ENCODE measurements at regions not wholly inside any gene's neighbourhood (a gene's known extent, or its start where the extent isn't known, plus 50 kb on each side); places are given as distances from the start of the nearest gene placed in this dataset.
A peak's percentile ranks its signal among the peaks of the same experiment; 100 is the strongest.

GRCh38 chr20:39857835-39858234, 831.2 kb downstream of the MAFB start:
- no peaks in the 10 kb centered on the region for H3K79me2 ChIP-seq (ENCODE audit: insufficient read depth)
- peaks cover 5% of the 10 kb centered on the region; the same call in 1 of the 2 replicates for H3K9me2 ChIP-seq (ENCODE audit: insufficient read depth)
- H3K4me1 ChIP-seq (ENCODE audit: insufficient read depth), result peaks cover 44% of the 10 kb centered on the region
- H2AFZ ChIP-seq, result no peak overlapping the region
- no peaks in the 10 kb centered on the region for H3K27me3 ChIP-seq (replicated peaks; ENCODE audit: insufficient read depth)
- no peak overlapping the region for H3K9ac ChIP-seq
- TF ChIP-seq EZH2 (IDR thresholded peaks at IDR 0.05; ENCODE audit: insufficient read depth, poor library complexity, severe bottlenecking), result no peak
- no peak for TF ChIP-seq EZH2phosphoT487 (IDR thresholded peaks at IDR 0.05; ENCODE audit: insufficient read depth, low read depth)
- DNase-seq, result no peak
- no peaks in the 10 kb centered on the region for H4K20me1 ChIP-seq (ENCODE audit: insufficient read depth)
- 96 to 100% methylated on average over 1 of the region's 1 CpG for WGBS, 2 experiments (ENCODE audit: low coverage in 1 of 2, low lambda C conversion rate in 2 of 2, missing lambda C conversion rate in 2 of 2)
- H3F3A ChIP-seq (ENCODE audit: insufficient read depth), result peaks cover 33% of the 10 kb centered on the region
- no peak overlapping the region for H3K27ac ChIP-seq
- in situ Hi-C loops (cut with MboI), result no loop called here
- H3K4me2 ChIP-seq (ENCODE audit: unreplicated experiment), result no peak overlapping the region
- H3K4me3 ChIP-seq, result no peak overlapping the region
- no peaks in the 10 kb centered on the region for H3K9me3 ChIP-seq (ENCODE audit: low read depth)
- H3K36me3 ChIP-seq (ENCODE audit: low read depth), result no peaks in the 10 kb centered on the region

- no peak overlapping the region for H2AFZ ChIP-seq
Observed at GRCh38 chr20:39857187-39857586, 831.8 kb downstream of the MAFB start.

GRCh38 chr20:39855799-39856198, 833.2 kb downstream of the MAFB start:
- WGBS, 2 experiments (ENCODE audit: low coverage in 1 of 2, low lambda C conversion rate in 2 of 2, missing lambda C conversion rate in 2 of 2), result 50 to 55% methylated on average over 3 of the region's 3 CpGs
- Histone ChIP-seq H3K4me1 (ENCODE audit: insufficient read depth) (peaks cover 65% of the 10 kb centered on the region), H3K27ac (no peak overlapping the region), H3K9ac (no peak overlapping the region), H3K36me3 (ENCODE audit: low read depth) (no peaks in the 10 kb centered on the region), H3F3A (ENCODE audit: insufficient read depth) (peaks cover 51% of the 10 kb centered on the region), H3K9me3 (ENCODE audit: low read depth) (no peaks in the 10 kb centered on the region), H4K20me1 (ENCODE audit: insufficient read depth) (no peaks in the 10 kb centered on the region), H3K4me3 (no peak overlapping the region), H3K9me2 (ENCODE audit: insufficient read depth) (peaks cover 5% of the 10 kb centered on the region; the same call in 1 of the 2 replicates), H3K4me2 (ENCODE audit: unreplicated experiment) (no peak overlapping the region), H2AFZ (no peak overlapping the region), H3K27me3 (replicated peaks; ENCODE audit: insufficient read depth) (no peaks in the 10 kb centered on the region), H3K79me2 (ENCODE audit: insufficient read depth) (no peaks in the 10 kb centered on the region)
- TF ChIP-seq EZH2phosphoT487 (IDR thresholded peaks at IDR 0.05; ENCODE audit: insufficient read depth, low read depth), result no peak
- no peak for TF ChIP-seq EZH2 (IDR thresholded peaks at IDR 0.05; ENCODE audit: insufficient read depth, poor library complexity, severe bottlenecking)
- in situ Hi-C loops (cut with MboI), result no loop called here
- DNase-seq, result peak; percentile 48

More at GRCh38 chr20:39857187-39857586, 831.8 kb downstream of the MAFB start:
- Histone ChIP-seq H3K4me3 (no peak overlapping the region), H4K20me1 (ENCODE audit: insufficient read depth) (no peaks in the 10 kb centered on the region), H3K4me1 (ENCODE audit: insufficient read depth) (peaks cover 51% of the 10 kb centered on the region), H3K9me2 (ENCODE audit: insufficient read depth) (peaks cover 5% of the 10 kb centered on the region; the same call in 1 of the 2 replicates), H3F3A (ENCODE audit: insufficient read depth) (peaks cover 37% of the 10 kb centered on the region), H3K27me3 (replicated peaks; ENCODE audit: insufficient read depth) (no peaks in the 10 kb centered on the region), H3K36me3 (ENCODE audit: low read depth) (no peaks in the 10 kb centered on the region), H3K27ac (no peak overlapping the region), H3K4me2 (ENCODE audit: unreplicated experiment) (no peak overlapping the region), H3K9ac (no peak overlapping the region), H3K79me2 (ENCODE audit: insufficient read depth) (no peaks in the 10 kb centered on the region), H3K9me3 (ENCODE audit: low read depth) (no peaks in the 10 kb centered on the region)
- no peak for TF ChIP-seq EZH2 (IDR thresholded peaks at IDR 0.05; ENCODE audit: insufficient read depth, poor library complexity, severe bottlenecking)
- TF ChIP-seq EZH2phosphoT487 (IDR thresholded peaks at IDR 0.05; ENCODE audit: insufficient read depth, low read depth), result no peak
- no peak for DNase-seq
- in situ Hi-C loops (cut with MboI), result no loop called here
- 37 to 48% methylated on average over 1 of the region's 1 CpG for WGBS, 2 experiments (ENCODE audit: low coverage in 1 of 2, low lambda C conversion rate in 2 of 2, missing lambda C conversion rate in 2 of 2)

GRCh38 chr20:39855056-39855455, 834.0 kb downstream of the MAFB start:
- H3K9me3 ChIP-seq (ENCODE audit: low read depth), result no peaks in the 10 kb centered on the region
- DNase-seq, result peak; percentile 61
- in situ Hi-C loops (cut with MboI), result no loop called here
- H3K36me3 ChIP-seq (ENCODE audit: low read depth), result no peaks in the 10 kb centered on the region
- no peaks in the 10 kb centered on the region for H4K20me1 ChIP-seq (ENCODE audit: insufficient read depth)
- 42 to 61% methylated on average over 1 of the region's 1 CpG for WGBS, 2 experiments (ENCODE audit: low coverage in 1 of 2, low lambda C conversion rate in 2 of 2, missing lambda C conversion rate in 2 of 2)
- no peak for TF ChIP-seq EZH2phosphoT487 (IDR thresholded peaks at IDR 0.05; ENCODE audit: insufficient read depth, low read depth)
- TF ChIP-seq EZH2 (IDR thresholded peaks at IDR 0.05; ENCODE audit: insufficient read depth, poor library complexity, severe bottlenecking), result no peak
- H3K79me2 ChIP-seq (ENCODE audit: insufficient read depth), result no peaks in the 10 kb centered on the region
- H3K4me1 ChIP-seq (ENCODE audit: insufficient read depth), result peaks cover 72% of the 10 kb centered on the region
- H3K27me3 ChIP-seq (replicated peaks; ENCODE audit: insufficient read depth), result no peaks in the 10 kb centered on the region
- H3K4me3 ChIP-seq, result no peak overlapping the region
- H3K27ac ChIP-seq, result peak overlapping the region; percentile 78
- peaks cover 2% of the 10 kb centered on the region; the same call in 1 of the 2 replicates for H3K9me2 ChIP-seq (ENCODE audit: insufficient read depth)
- H3K9ac ChIP-seq, result no peak overlapping the region
- peaks cover 58% of the 10 kb centered on the region for H3F3A ChIP-seq (ENCODE audit: insufficient read depth)
- peak overlapping the region; percentile 4 for H3K4me2 ChIP-seq (ENCODE audit: unreplicated experiment)
- H2AFZ ChIP-seq, result no peak overlapping the region

- H3K9me3 ChIP-seq (ENCODE audit: low read depth), result no peaks in the 10 kb centered on the region
- no peaks in the 10 kb centered on the region for H3K27me3 ChIP-seq (replicated peaks; ENCODE audit: insufficient read depth)
- peak; percentile 93 for DNase-seq
- H3K9ac ChIP-seq, result peak overlapping the region; percentile 41
- no peaks in the 10 kb centered on the region for H3K36me3 ChIP-seq (ENCODE audit: low read depth)
- H3K79me2 ChIP-seq (ENCODE audit: insufficient read depth), result no peaks in the 10 kb centered on the region
- H2AFZ ChIP-seq, result no peak overlapping the region
- peaks cover 84% of the 10 kb centered on the region for H3K4me1 ChIP-seq (ENCODE audit: insufficient read depth)
- WGBS, 2 experiments (ENCODE audit: low coverage in 1 of 2, low lambda C conversion rate in 2 of 2, missing lambda C conversion rate in 2 of 2), result 50 to 59% methylated on average over 2 of the region's 2 CpGs
- no peak overlapping the region for H3K4me3 ChIP-seq
- TF ChIP-seq EZH2 (IDR thresholded peaks at IDR 0.05; ENCODE audit: insufficient read depth, poor library complexity, severe bottlenecking) (no peak), EZH2phosphoT487 (IDR thresholded peaks at IDR 0.05; ENCODE audit: insufficient read depth, low read depth) (no peak)
- H4K20me1 ChIP-seq (ENCODE audit: insufficient read depth), result no peaks in the 10 kb centered on the region
- H3K9me2 ChIP-seq (ENCODE audit: insufficient read depth), result no peaks in the 10 kb centered on the region
- H3K4me2 ChIP-seq (ENCODE audit: unreplicated experiment), result peak overlapping the region; percentile 40
- peak overlapping the region; percentile 78 for H3K27ac ChIP-seq
- H3F3A ChIP-seq (ENCODE audit: insufficient read depth), result peaks cover 70% of the 10 kb centered on the region
- in situ Hi-C loops (cut with MboI), result no loop called here
Observed at GRCh38 chr20:39853636-39854035, 835.4 kb downstream of the MAFB start.
